RPMI7951 (cell line): ENCODE measurements at regions not wholly inside any gene's neighbourhood (a gene's known extent, or its start where the extent isn't known, plus 50 kb on each side); places are given as distances from the start of the nearest gene placed in this dataset.

Experiments
- DNase-seq: peaks from one replicate; pipeline ENCODE4 v3.0.0-alpha.2; 2012; ENCODE audit warnings: low read depth

GRCh38 chr2:121897335-121897970 is 142.0 kb downstream of the TSN start:
- peak; percentile 76 for DNase-seq

- DNase-seq = peak; percentile 31
These were observed 143.0 kb downstream of the TSN start for GRCh38 chr2:121898483-121898882.

- DNase-seq = no peak
These were observed 144.9 kb downstream of the TSN start for GRCh38 chr2:121900391-121900790.

GRCh38 chr2:121902171-121902591 is 146.7 kb downstream of the TSN start:
- DNase-seq = peak; percentile 87

- no peak for DNase-seq
These were observed 147.2 kb downstream of the TSN start for GRCh38 chr2:121902616-121903015.

- peak; percentile 66 for DNase-seq
These were observed 147.7 kb downstream of the TSN start for GRCh38 chr2:121903037-121903689.

GRCh38 chr2:121904656-121905055 is 149.2 kb downstream of the TSN start:
- DNase-seq = peak; percentile 37

- no peak for DNase-seq
These were observed 149.8 kb downstream of the TSN start for GRCh38 chr2:121905201-121905600.

- no peak for DNase-seq
These were observed 150.7 kb downstream of the TSN start for GRCh38 chr2:121906170-121906569.

GRCh38 chr2:121907928-121908327 is 152.5 kb downstream of the TSN start:
- no peak for DNase-seq

GRCh38 chr2:121910139-121910538 is 154.7 kb downstream of the TSN start:
- DNase-seq = no peak

- DNase-seq = no peak
These were observed 155.6 kb downstream of the TSN start for GRCh38 chr2:121911036-121911435.

GRCh38 chr2:121917143-121917542 is 161.7 kb downstream of the TSN start:
- no peak for DNase-seq

GRCh38 chr2:121918231-121918630 is 162.8 kb downstream of the TSN start:
- no peak for DNase-seq

GRCh38 chr2:121919803-121920202 is 164.4 kb downstream of the TSN start:
- DNase-seq = no peak

- peak; percentile 8 for DNase-seq
These were observed 170.0 kb downstream of the TSN start for GRCh38 chr2:121925466-121925865.

GRCh38 chr2:121943285-121943684 is 187.8 kb downstream of the TSN start:
- no peak for DNase-seq

GRCh38 chr2:121944072-121944831 is 188.8 kb downstream of the TSN start:
- DNase-seq = peak; percentile 99

- DNase-seq = no peak
These were observed 192.2 kb downstream of the TSN start for GRCh38 chr2:121947674-121948073.

GRCh38 chr2:121949271-121949670 is 193.8 kb downstream of the TSN start:
- DNase-seq = no peak

- no peak for DNase-seq
These were observed 200.0 kb downstream of the TSN start for GRCh38 chr2:121955426-121955825.

- no peak for DNase-seq
These were observed 200.4 kb downstream of the TSN start for GRCh38 chr2:121955872-121956271.

GRCh38 chr2:121960251-121960650 is 204.8 kb downstream of the TSN start:
- DNase-seq = no peak
